CD14-positive monocyte (primary cell): ENCODE measurements at regions not wholly inside any gene's neighbourhood (a gene's known extent, or its start where the extent isn't known, plus 50 kb on each side); places are given as distances from the start of the nearest gene placed in this dataset.
A peak's percentile ranks its signal among the peaks of the same experiment; 100 is the strongest.

Experiments
- DNase-seq, 3 donors: peaks; one replicate each; pipeline ENCODE4 v3.0.0-alpha.2; 2011 to 2022
- H2AFZ ChIP-seq: 2 replicates; pipeline ENCODE4 v1.6.0; 2012; ENCODE audit warnings: mild to moderate bottlenecking, low read depth, low read length, inconsistent platforms; ENCODE audit not compliant: insufficient read depth, poor library complexity, severe bottlenecking
- H3K27ac ChIP-seq, 2 donors: 1 replicate in 1 of 2; 2 replicates in 1 of 2; pipeline ENCODE4 v1.5.1; 2012 to 2013; ENCODE audit warnings: low read length in 2 of 2, control low read depth in 1 of 2, inconsistent platforms in 1 of 2, low read depth in 1 of 2, mild to moderate bottlenecking in 1 of 2
- H3K27me3 ChIP-seq, 2 donors: one replicate each; pipeline versions ENCODE4 v1.6.0 to v1.6.1; 2011 to 2013; ENCODE audit warnings: low read length in 2 of 2; ENCODE audit not compliant: control insufficient read depth in 2 of 2, insufficient read depth in 2 of 2
- H3K36me3 ChIP-seq, 2 donors: replicated peaks in 1 of 2; 1 replicate in 1 of 2; 2 replicates in 1 of 2; pipeline versions ENCODE4 v1.5.1 to v1.6.1; 2012 to 2013; ENCODE audit warnings: low read length in 2 of 2, control low read depth in 1 of 2, inconsistent platforms in 1 of 2, mild to moderate bottlenecking in 1 of 2; ENCODE audit not compliant: insufficient read depth in 2 of 2, control insufficient read depth in 1 of 2
- H3K4me1 ChIP-seq, 2 donors: 1 replicate in 1 of 2; 2 replicates in 1 of 2; pipeline versions ENCODE4 v1.5.1 to v1.6.1; 2012 to 2013; ENCODE audit warnings: low read length in 2 of 2, control low read depth in 1 of 2, inconsistent platforms in 1 of 2, mild to moderate bottlenecking in 1 of 2, moderate library complexity in 1 of 2; ENCODE audit not compliant: insufficient read depth in 2 of 2, control insufficient read depth in 1 of 2
- H3K4me2 ChIP-seq: replicated peaks from 2 replicates; pipeline ENCODE3; 2012; ENCODE audit warnings: low read length, moderate library complexity, mild to moderate bottlenecking; ENCODE audit not compliant: poor library complexity, severe bottlenecking; ENCODE audit errors: extremely low read depth
- H3K4me3 ChIP-seq, 3 experiments: fragments of 200-600 bp in 1 of 3; sonication (generic) in 1 of 3; replicated peaks in 1 of 3; 1 replicate in 2 of 3; 2 replicates in 1 of 3; pipeline ENCODE4 v1.5.1; 2011 to 2013; ENCODE audit warnings: low read length in 3 of 3, mild to moderate bottlenecking in 3 of 3, control low read depth in 2 of 3, low read depth in 2 of 3, inconsistent platforms in 1 of 3, moderate library complexity in 1 of 3
- H3K79me2 ChIP-seq: 2 replicates; pipeline ENCODE4 v1.6.0; 2012; ENCODE audit warnings: mild to moderate bottlenecking, control low read depth, inconsistent platforms, low read length, moderate library complexity; ENCODE audit not compliant: insufficient read depth
- H3K9ac ChIP-seq: 2 replicates; pipeline ENCODE4 v1.6.0; 2017; ENCODE audit warnings: low read length, mild to moderate bottlenecking; ENCODE audit not compliant: insufficient read depth, poor library complexity, severe bottlenecking
- H3K9me3 ChIP-seq, 2 donors: replicated peaks in 1 of 2; 1 replicate in 1 of 2; 2 replicates in 1 of 2; pipeline versions ENCODE4 v1.5.1 to v1.6.1; 2012 to 2013; ENCODE audit warnings: low read length in 2 of 2, control low read depth in 1 of 2; ENCODE audit not compliant: control insufficient read depth in 1 of 2, insufficient read depth in 1 of 2
- H4K20me1 ChIP-seq: 2 replicates; pipeline ENCODE4 v1.6.0; 2012; ENCODE audit warnings: mild to moderate bottlenecking, low read length, control low read depth, moderate library complexity; ENCODE audit not compliant: insufficient read depth
- H3K27ac Mint-ChIP-seq, 7 donors: one replicate each; pipeline ENCODE4 v1.8.0; 2020; ENCODE audit warnings: mild to moderate bottlenecking in 7 of 7, mixed read lengths in 7 of 7, moderate library complexity in 6 of 7, inconsistent platforms in 2 of 7
- H3K27me3 Mint-ChIP-seq, 3 donors: one replicate each; pipeline ENCODE4 v1.8.0; 2021 to 2022; ENCODE audit warnings: low read depth in 3 of 3, mild to moderate bottlenecking in 3 of 3, mixed read lengths in 3 of 3, moderate library complexity in 3 of 3, inconsistent platforms in 1 of 3
- H3K36me3 Mint-ChIP-seq, 2 donors: one replicate each; pipeline ENCODE4 v1.8.0; 2020; ENCODE audit warnings: mixed read lengths in 2 of 2, inconsistent platforms in 1 of 2, mild to moderate bottlenecking in 1 of 2
- H3K4me1 Mint-ChIP-seq: one replicate; pipeline ENCODE4 v1.8.0; 2020; ENCODE audit warnings: mild to moderate bottlenecking, mixed read lengths
- H3K4me3 Mint-ChIP-seq, 2 donors: one replicate each; pipeline ENCODE4 v1.8.0; 2020; ENCODE audit warnings: mild to moderate bottlenecking in 2 of 2, mixed read lengths in 2 of 2, moderate library complexity in 1 of 2
- H3K9me3 Mint-ChIP-seq, 7 donors: one replicate each; pipeline ENCODE4 v1.8.0; 2020 to 2022; ENCODE audit warnings: mixed read lengths in 7 of 7, mild to moderate bottlenecking in 6 of 7, moderate library complexity in 6 of 7, inconsistent platforms in 2 of 7
- WGBS: methylation state at CpG from one replicate; pipeline ENCODE4 v1.1.5; 2013; ENCODE audit warnings: missing lambda C conversion rate; ENCODE audit not compliant: insufficient coverage; 5-methylcytosine and 5-hydroxymethylcytosine counted together
- intact Hi-C, 2 donors: fragments of 100-400 bp; cut with micrococcal nuclease; formaldehyde crosslinking; loops; one replicate each; pipeline versions ENCODE4 v1.15.0 to v1.15.1; 2023
- TF ChIP-seq, protein P1 (sequence below): fragments of 200-600 bp; IDR thresholded peaks from one replicate; pipeline ENCODE4 v1.8.0; 2022; ENCODE audit warnings: antibody characterized with exemption, mild to moderate bottlenecking

DNA sequence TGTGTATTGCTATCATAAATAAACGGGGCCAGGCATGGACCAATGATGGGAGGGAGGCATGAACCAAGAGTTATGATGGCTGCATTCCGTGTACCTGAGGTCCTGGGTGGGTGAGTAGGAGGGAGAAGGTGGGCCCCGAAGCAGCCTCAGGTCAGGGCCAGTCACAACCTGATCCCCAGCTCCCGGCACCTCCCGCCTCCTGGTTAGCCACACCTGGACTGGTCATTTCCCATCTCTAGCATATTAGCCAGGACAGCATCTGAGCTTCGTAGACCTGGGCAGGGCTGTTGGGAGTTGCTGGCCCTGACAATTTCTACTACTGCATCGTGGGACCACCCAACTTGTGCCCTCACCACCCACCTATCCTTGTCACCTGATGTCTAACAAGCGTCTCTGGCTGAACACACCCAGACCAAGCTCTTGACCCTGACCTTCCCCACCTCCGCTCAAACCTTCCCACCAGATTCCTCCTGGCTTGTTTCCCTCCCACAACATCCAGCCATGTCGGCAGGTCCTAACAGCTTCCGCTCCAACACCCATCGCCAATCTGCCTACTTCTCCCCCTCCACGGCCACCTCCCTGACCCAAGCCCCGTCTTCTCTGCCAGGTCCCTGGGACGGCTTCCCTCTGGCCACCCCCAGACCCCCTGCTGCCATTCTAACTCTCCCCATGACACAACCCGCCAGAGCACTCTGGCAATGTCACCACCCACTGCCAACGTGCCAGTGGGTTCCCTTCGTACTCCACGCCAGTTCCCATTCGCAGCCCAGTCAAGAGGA, 133.8 kb upstream of the IQSEC1 start:
- 89% methylated on average over 20 of the region's 20 CpGs for WGBS
- no peak overlapping the region for H3K27ac Mint-ChIP-seq

DNA sequence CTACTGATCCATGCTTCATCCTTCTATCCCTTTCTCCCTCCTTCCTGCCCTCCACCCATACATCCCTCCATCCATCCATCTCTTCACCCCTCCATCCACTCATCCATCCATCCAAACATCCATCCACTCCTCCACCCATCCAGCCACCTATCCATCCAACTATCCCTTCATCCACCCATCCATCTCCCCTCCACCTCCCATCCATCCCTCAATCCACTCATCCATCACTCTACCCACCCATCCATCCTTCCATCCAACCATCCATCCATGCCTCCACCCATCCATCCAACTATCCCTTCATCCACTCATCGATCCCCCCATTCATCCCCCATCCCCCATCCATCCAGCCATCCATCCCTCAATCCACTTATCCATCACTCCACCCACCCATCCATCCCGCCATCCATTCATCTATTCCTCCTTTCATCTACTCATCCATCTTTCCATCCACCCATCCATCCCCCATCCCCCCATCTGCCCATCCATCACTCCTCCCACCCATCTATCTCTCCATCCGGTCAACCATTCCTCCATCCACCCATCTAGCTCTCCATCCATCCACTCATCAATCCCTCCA, 132.4 kb upstream of the IQSEC1 start:
- Mint-ChIP-seq H3K36me3 (no peaks in the 10 kb centered on the region), H3K9me3 (peaks cover 0 to 7% (median 2%) of the 10 kb centered on the region in 7 donors), H3K27ac (no peak overlapping the region), H3K27me3 (peaks cover 35 to 52% (median 46%) of the 10 kb centered on the region in 3 donors), H3K4me3 (peak overlapping the region in 1 of 2 donors; percentile 51), H3K4me1 (peaks cover 2% of the 10 kb centered on the region)
- no peak overlapping the region for H2AFZ ChIP-seq
- peaks cover 10 to 32% of the 10 kb centered on the region in 2 donors for H3K27me3 ChIP-seq
- no peak for DNase-seq
- H3K9me3 ChIP-seq = no peaks in the 10 kb centered on the region
- no peaks in the 10 kb centered on the region for H3K4me1 ChIP-seq
- TF ChIP-seq, protein P1, sequence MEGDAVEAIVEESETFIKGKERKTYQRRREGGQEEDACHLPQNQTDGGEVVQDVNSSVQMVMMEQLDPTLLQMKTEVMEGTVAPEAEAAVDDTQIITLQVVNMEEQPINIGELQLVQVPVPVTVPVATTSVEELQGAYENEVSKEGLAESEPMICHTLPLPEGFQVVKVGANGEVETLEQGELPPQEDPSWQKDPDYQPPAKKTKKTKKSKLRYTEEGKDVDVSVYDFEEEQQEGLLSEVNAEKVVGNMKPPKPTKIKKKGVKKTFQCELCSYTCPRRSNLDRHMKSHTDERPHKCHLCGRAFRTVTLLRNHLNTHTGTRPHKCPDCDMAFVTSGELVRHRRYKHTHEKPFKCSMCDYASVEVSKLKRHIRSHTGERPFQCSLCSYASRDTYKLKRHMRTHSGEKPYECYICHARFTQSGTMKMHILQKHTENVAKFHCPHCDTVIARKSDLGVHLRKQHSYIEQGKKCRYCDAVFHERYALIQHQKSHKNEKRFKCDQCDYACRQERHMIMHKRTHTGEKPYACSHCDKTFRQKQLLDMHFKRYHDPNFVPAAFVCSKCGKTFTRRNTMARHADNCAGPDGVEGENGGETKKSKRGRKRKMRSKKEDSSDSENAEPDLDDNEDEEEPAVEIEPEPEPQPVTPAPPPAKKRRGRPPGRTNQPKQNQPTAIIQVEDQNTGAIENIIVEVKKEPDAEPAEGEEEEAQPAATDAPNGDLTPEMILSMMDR = no peak
- no peaks in the 10 kb centered on the region for H3K79me2 ChIP-seq
- no peak overlapping the region for H3K4me2 ChIP-seq
- WGBS = 84% methylated on average over 3 of the region's 3 CpGs
- no peak overlapping the region for H3K4me3 ChIP-seq
- H3K27ac ChIP-seq = no peak overlapping the region
- H4K20me1 ChIP-seq = no peaks in the 10 kb centered on the region
- H3K9ac ChIP-seq = no peak overlapping the region
- no peaks in the 10 kb centered on the region for H3K36me3 ChIP-seq
- intact Hi-C loops = no loop called here

More for the DNA sequence above, 133.8 kb upstream of the IQSEC1 start:
- no peak overlapping the region for H3K4me2 ChIP-seq
- H3K9ac ChIP-seq = no peak overlapping the region
- Mint-ChIP-seq H3K9me3 (peaks cover 0 to 7% (median 2%) of the 10 kb centered on the region in 7 donors), H3K4me1 (peaks cover 2% of the 10 kb centered on the region), H3K27me3 (peaks cover 31 to 43% (median 38%) of the 10 kb centered on the region in 3 donors), H3K4me3 (no peak overlapping the region), H3K36me3 (no peaks in the 10 kb centered on the region)
- H3K9me3 ChIP-seq = no peaks in the 10 kb centered on the region
- no peaks in the 10 kb centered on the region for H3K4me1 ChIP-seq
- H2AFZ ChIP-seq = no peak overlapping the region
- intact Hi-C loops = no loop called here
- H3K4me3 ChIP-seq = no peak overlapping the region
- peaks cover 10 to 28% of the 10 kb centered on the region in 2 donors for H3K27me3 ChIP-seq
- H3K27ac ChIP-seq = no peak overlapping the region
- H3K79me2 ChIP-seq = no peaks in the 10 kb centered on the region
- H3K36me3 ChIP-seq = no peaks in the 10 kb centered on the region
- no peaks in the 10 kb centered on the region for H4K20me1 ChIP-seq
- TF ChIP-seq, protein P1 = no peak
- no peak for DNase-seq
